NCI-H345 treated with DMSO at 0.1 percent for 48 hours (cell line): ENCODE measurements at regions not wholly inside any gene's neighbourhood (a gene's known extent, or its start where the extent isn't known, plus 50 kb on each side); places are given as distances from the start of the nearest gene placed in this dataset.
"Not testable (repeated sequence)": the region's sequence is repeated elsewhere in the genome, so short reads cannot be mapped to it uniquely, and the experiment has no call there.

Experiments used
- DNase-seq: peaks from one replicate; lab custom pipeline; 2025; ENCODE audit not compliant: unreplicated experiment; lab: John Stamatoyannopoulos, UW

GRCh38 chr3:6723205-6723604 lies 137.7 kb upstream of the GRM7 start:
- no peak for DNase-seq

GRCh38 chr3:6726811-6727210 lies 134.1 kb upstream of the GRM7 start:
- no peak for DNase-seq

- no peak for DNase-seq
Measured at GRCh38 chr3:6732807-6733206, 128.1 kb upstream of the GRM7 start.

- DNase-seq = no peak
Measured at GRCh38 chr3:6733699-6734394, 127.1 kb upstream of the GRM7 start.

- no peak for DNase-seq
Measured at GRCh38 chr3:6734395-6734746, 126.5 kb upstream of the GRM7 start.

- DNase-seq = no peak
Measured at GRCh38 chr3:6736836-6737629, 123.9 kb upstream of the GRM7 start.

GRCh38 chr3:6737630-6738029 lies 123.3 kb upstream of the GRM7 start:
- DNase-seq = no peak

GRCh38 chr3:6739288-6739687 lies 121.6 kb upstream of the GRM7 start:
- DNase-seq = no peak

- no peak for DNase-seq
Measured at GRCh38 chr3:6743067-6743720, 117.7 kb upstream of the GRM7 start.

- no peak for DNase-seq
Measured at GRCh38 chr3:6746443-6746842, 114.5 kb upstream of the GRM7 start.

GRCh38 chr3:6747017-6747416 lies 113.9 kb upstream of the GRM7 start:
- no peak for DNase-seq

- no peak for DNase-seq
Measured at GRCh38 chr3:6750782-6751181, 110.1 kb upstream of the GRM7 start.

GRCh38 chr3:6753536-6753935 lies 107.4 kb upstream of the GRM7 start:
- DNase-seq = no peak

GRCh38 chr3:6769532-6770396 lies 91.2 kb upstream of the GRM7 start:
- not testable (repeated sequence) for DNase-seq

GRCh38 chr3:6770397-6770690 lies 90.6 kb upstream of the GRM7 start:
- no peak for DNase-seq

GRCh38 chr3:6771171-6771570 lies 89.7 kb upstream of the GRM7 start:
- DNase-seq = no peak

- DNase-seq = no peak
Measured at GRCh38 chr3:6779140-6779539, 81.8 kb upstream of the GRM7 start.

GRCh38 chr3:6781092-6781491 lies 79.8 kb upstream of the GRM7 start:
- no peak for DNase-seq

GRCh38 chr3:6785726-6786125 lies 75.2 kb upstream of the GRM7 start:
- DNase-seq = no peak

GRCh38 chr3:6791161-6791560 lies 69.8 kb upstream of the GRM7 start:
- DNase-seq = no peak

GRCh38 chr3:6799264-6799915 lies 61.5 kb upstream of the GRM7 start:
- no peak for DNase-seq
